GM12865 (cell line): ENCODE measurements at regions not wholly inside any gene's neighbourhood (a gene's known extent, or its start where the extent isn't known, plus 50 kb on each side); places are given as distances from the start of the nearest gene placed in this dataset.

Experiments used
- DNase-seq: peaks from one replicate; pipeline ENCODE4 v3.0.0; 2010; ENCODE audit warnings: low read depth
- H3K4me3 ChIP-seq: 2 replicates; pipeline ENCODE4 v1.5.1; 2011; ENCODE audit warnings: mild to moderate bottlenecking, low read depth, low read length, control low read depth
- TF ChIP-seq, protein P1 (sequence below): IDR thresholded peaks from 2 replicates; pipeline ENCODE4 v1.5.1; 2011; ENCODE audit warnings: low read length, control low read depth, low read depth, inconsistent platforms; ENCODE audit not compliant: insufficient read depth; ENCODE audit errors: missing control alignments

DNA sequence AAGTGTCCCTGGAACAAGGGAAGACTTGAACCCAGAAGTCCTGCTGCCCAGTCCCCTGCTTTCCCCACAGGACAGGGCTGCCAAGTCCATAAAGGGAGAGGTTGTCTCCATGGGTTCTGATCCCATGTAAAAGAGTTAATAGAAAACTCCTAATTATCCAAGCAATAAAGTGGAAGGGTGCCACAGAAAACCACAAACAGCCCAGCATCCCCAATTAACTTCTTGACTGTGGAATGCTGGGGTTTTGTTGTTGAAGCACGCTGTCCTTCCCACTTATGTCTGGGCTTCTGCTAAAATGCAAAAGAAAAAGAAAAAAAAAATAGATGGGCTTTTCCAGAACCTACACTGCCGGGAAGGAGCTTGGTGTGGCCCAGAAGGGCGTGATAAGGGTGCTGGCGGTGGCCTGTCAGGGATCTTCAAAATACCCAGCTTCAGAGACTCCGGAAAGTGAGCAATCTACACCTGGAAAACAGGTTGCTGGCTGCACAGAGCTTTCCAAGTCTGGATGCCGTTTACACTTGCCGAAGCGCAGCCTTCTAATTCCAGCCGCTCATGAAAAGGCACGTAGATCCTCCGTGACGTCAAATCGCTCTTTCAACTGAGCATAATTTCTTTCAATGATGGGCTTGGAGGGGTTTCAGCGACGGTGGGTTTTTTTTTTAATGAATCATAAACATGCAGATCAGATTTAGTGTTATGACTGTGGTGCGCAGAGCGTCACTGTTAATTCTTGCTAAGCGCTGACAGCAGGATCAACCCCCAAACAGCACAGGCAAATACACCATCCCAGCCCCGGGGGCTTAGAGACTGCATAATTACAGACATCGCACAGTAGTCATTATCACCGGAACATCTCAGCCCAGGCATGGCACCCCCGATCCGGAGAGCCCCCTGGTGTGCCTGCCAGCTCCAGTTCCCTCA, 197.6 kb downstream of the BCOR start:
- TF ChIP-seq, protein P1, sequence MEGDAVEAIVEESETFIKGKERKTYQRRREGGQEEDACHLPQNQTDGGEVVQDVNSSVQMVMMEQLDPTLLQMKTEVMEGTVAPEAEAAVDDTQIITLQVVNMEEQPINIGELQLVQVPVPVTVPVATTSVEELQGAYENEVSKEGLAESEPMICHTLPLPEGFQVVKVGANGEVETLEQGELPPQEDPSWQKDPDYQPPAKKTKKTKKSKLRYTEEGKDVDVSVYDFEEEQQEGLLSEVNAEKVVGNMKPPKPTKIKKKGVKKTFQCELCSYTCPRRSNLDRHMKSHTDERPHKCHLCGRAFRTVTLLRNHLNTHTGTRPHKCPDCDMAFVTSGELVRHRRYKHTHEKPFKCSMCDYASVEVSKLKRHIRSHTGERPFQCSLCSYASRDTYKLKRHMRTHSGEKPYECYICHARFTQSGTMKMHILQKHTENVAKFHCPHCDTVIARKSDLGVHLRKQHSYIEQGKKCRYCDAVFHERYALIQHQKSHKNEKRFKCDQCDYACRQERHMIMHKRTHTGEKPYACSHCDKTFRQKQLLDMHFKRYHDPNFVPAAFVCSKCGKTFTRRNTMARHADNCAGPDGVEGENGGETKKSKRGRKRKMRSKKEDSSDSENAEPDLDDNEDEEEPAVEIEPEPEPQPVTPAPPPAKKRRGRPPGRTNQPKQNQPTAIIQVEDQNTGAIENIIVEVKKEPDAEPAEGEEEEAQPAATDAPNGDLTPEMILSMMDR = no peak
- H3K4me3 ChIP-seq = no peak overlapping the region
- DNase-seq = no peak

DNA sequence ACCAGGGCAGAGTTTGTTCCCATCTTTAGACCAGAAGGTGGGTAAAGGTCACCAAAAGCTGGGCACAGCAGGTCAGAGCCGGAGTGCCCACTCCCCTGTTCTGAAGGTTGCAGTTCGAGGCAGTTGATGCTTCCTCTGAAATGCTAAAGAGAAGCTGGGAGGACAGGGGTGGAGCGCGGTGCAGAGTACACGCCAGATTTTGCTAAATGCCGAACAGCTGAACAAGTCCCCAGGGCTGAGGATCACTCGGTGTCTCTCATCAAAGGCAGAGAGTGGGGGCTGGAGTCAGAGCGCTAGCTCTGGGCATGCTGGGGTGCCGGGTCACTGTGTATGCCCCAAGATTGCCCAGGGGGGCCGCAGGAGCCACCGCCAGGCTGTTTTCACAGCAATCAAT, 197.0 kb downstream of the BCOR start:
- DNase-seq = no peak
- TF ChIP-seq, protein P1 = no peak
- H3K4me3 ChIP-seq = no peak overlapping the region

DNA sequence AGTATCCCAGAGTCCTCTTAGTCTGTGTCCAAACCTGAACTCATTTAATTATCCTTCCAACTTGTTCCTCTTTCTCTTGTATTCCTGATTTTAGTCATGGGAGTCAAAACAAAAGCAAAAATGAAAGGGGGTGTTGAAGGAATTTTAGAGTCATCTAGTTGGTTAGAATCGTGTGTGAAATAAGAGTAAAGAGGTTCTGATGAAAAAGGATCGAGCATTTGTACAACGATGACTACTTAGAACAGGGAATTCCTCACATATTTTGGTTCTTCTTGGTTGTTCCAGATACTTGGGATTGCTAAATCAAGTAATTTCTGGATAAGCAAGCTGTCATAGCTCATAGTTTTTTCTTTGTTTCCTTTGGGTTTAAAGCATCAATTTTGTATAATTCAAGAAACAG, 194.4 kb downstream of the BCOR start:
- TF ChIP-seq, protein P1 = no peak
- DNase-seq = peak; percentile 6

DNA sequence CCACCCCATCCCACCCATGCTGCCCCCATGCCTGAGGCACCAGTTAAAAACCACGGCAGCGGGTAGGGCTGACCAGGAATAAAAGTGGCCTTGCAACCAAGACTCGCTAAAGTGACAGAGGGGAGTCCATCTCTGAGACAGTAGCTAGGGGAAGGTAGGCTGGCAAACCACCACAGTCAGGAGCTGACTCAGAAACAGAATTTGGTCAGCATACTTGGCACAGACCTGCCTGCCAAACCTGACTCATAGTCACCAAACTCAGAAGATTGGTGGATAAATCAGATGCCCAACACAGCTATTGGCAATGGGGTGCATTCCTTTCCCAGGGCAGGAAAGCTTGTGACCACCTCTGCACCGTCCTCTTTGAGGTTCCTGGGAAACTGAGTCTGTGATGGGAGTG, 193.8 kb downstream of the BCOR start:
- TF ChIP-seq, protein P1 = no peak
- DNase-seq = peak; percentile 8
- no peak overlapping the region for H3K4me3 ChIP-seq

More for the DNA sequence above, 194.4 kb downstream of the BCOR start:
- H3K4me3 ChIP-seq = no peak overlapping the region

DNA sequence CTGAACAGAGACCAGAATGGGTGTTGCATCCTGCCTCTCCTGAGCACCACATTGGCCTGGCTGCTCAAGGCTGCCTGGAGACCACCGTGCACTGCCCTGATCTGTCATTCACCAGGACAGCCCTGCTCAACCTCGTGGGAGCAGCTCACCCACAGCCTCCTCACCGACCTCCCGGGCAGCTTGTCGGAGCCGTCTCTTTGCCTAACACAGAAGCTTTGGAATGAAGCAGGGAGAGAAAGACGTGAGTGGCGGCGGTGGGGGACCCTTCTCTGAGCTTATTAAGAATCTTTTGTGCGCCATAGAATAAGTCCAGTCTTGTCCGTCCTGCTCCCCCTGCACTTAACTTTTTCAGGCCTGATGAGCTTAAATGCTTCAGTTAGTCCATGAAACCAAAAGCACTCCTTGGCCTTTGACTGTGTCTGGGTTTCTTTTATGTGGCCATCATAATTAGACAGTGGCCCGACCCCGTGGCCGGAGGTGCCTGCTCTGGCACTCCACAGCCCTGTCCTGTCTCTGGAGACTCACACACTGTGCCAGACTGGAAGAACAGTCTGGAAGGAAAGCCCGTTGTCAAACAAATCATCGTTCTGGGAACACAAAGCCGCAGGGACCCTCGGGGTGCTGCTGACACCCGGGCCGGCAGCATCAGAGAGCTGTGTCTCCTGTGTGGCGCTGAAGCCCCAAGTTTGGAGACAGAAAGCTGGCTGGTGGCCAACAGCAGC, 192.8 kb downstream of the BCOR start:
- TF ChIP-seq, protein P1 = no peak

DNA sequence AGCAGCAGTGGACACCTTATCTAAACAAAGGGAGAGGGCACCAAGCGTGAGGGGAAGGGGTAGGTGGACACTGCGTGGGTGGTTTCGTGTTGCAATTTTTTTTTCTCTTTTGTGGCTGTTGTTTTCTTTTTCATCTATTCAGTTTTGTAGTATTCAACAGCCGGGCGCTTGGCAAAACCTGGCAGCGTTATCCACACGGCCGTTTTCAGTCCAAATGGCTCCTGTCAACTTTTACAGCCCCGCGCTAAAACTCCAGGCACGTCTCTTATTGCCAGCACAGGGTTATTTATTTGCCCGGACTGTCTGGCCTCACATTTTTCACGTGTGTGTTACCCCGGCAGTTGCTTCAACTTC, 192.2 kb downstream of the BCOR start:
- no peak overlapping the region for H3K4me3 ChIP-seq
- no peak for DNase-seq
- TF ChIP-seq, protein P1 = no peak

More for the DNA sequence above, 192.8 kb downstream of the BCOR start:
- no peak for DNase-seq
- H3K4me3 ChIP-seq = no peak overlapping the region
